Astrocyte (in vitro differentiated cells and primary cell): ENCODE measurements at regions not wholly inside any gene's neighbourhood (a gene's known extent, or its start where the extent isn't known, plus 50 kb on each side); places are given as distances from the start of the nearest gene placed in this dataset.

Source experiments
- DNase-seq: peaks from one replicate; pipeline ENCODE4 v3.0.0-alpha.2; 2010; ENCODE audit warnings: low read depth
- FAIRE-seq: peaks from 2 replicates; lab custom pipeline; 2011; peaks lifted over from hg19 to GRCh38; lab: Jason Lieb, UNC
- H2AFZ ChIP-seq: 2 replicates; pipeline ENCODE4 v1.6.0; 2012; ENCODE audit warnings: low read depth, low read length, inconsistent platforms
- H3K27ac ChIP-seq: 2 replicates; pipeline ENCODE4 v1.5.1; 2011; ENCODE audit warnings: low read depth, low read length, inconsistent platforms
- H3K27me3 ChIP-seq: 2 replicates; pipeline ENCODE4 v1.6.0; 2011; ENCODE audit warnings: low read length, inconsistent platforms; ENCODE audit not compliant: insufficient read depth
- H3K36me3 ChIP-seq: 2 replicates; pipeline ENCODE4 v1.5.1; 2011; ENCODE audit warnings: low read length, inconsistent platforms; ENCODE audit not compliant: insufficient read depth
- H3K4me1 ChIP-seq: 2 replicates; pipeline ENCODE4 v1.5.1; 2011; ENCODE audit warnings: low read length, inconsistent platforms; ENCODE audit not compliant: insufficient read depth
- H3K4me2 ChIP-seq: 2 replicates; pipeline ENCODE4 v1.6.0; 2012; ENCODE audit warnings: low read length, inconsistent platforms
- H3K4me3 ChIP-seq: 2 replicates; pipeline ENCODE4 v1.5.1; 2011; ENCODE audit warnings: low read depth, mild to moderate bottlenecking, low read length, inconsistent platforms; ENCODE audit not compliant: insufficient read depth
- H3K79me2 ChIP-seq: 2 replicates; pipeline ENCODE4 v1.6.0; 2012; ENCODE audit warnings: mild to moderate bottlenecking, low read length, inconsistent platforms; ENCODE audit not compliant: insufficient read depth
- H3K9ac ChIP-seq: 2 replicates; pipeline ENCODE4 v1.6.0; 2012; ENCODE audit warnings: mild to moderate bottlenecking, low read length, inconsistent platforms
- H3K9me3 ChIP-seq: 2 replicates; pipeline ENCODE4 v1.5.1; 2012; ENCODE audit warnings: low read depth, mild to moderate bottlenecking, low read length, inconsistent platforms; ENCODE audit not compliant: insufficient read depth
- H4K20me1 ChIP-seq: 2 replicates; pipeline ENCODE4 v1.6.0; 2012; ENCODE audit warnings: low read length, inconsistent platforms; ENCODE audit not compliant: insufficient read depth
- H3K27ac Mint-ChIP-seq: one replicate; pipeline ENCODE4 v1.8.0; 2021; ENCODE audit warnings: mild to moderate bottlenecking, mixed read lengths; ENCODE audit not compliant: unreplicated experiment
- H3K27me3 Mint-ChIP-seq: one replicate; pipeline ENCODE4 v1.8.0; 2021; ENCODE audit warnings: low read depth, mixed read lengths; ENCODE audit not compliant: unreplicated experiment
- H3K36me3 Mint-ChIP-seq: one replicate; pipeline ENCODE4 v1.8.0; 2021; ENCODE audit warnings: low read depth, mixed read lengths; ENCODE audit not compliant: unreplicated experiment
- H3K4me1 Mint-ChIP-seq: one replicate; pipeline ENCODE4 v1.8.0; 2021; ENCODE audit warnings: low read depth, mixed read lengths; ENCODE audit not compliant: unreplicated experiment
- H3K4me3 Mint-ChIP-seq: one replicate; pipeline ENCODE4 v1.8.0; 2021; ENCODE audit warnings: mild to moderate bottlenecking, moderate library complexity, mixed read lengths; ENCODE audit not compliant: unreplicated experiment
- H3K9me3 Mint-ChIP-seq: one replicate; pipeline ENCODE4 v1.8.0; 2021; ENCODE audit warnings: mild to moderate bottlenecking, mixed read lengths; ENCODE audit not compliant: unreplicated experiment
- CTCF ChIP-seq: IDR thresholded peaks from 2 replicates; pipeline ENCODE4 v1.5.1; 2011; ENCODE audit warnings: low read depth, mild to moderate bottlenecking, inconsistent platforms, low read length, moderate library complexity; ENCODE audit not compliant: insufficient read depth
- EZH2 ChIP-seq: IDR thresholded peaks from 2 replicates; pipeline ENCODE4 v1.6.1; 2012; ENCODE audit warnings: mild to moderate bottlenecking, low read length, inconsistent platforms; ENCODE audit not compliant: insufficient read depth

GRCh38 chr12:115726691-115727090 is 550.8 kb downstream of the MED13L start:
- DNase-seq (no peak), FAIRE-seq (no peak)
- no peak for TF ChIP-seq EZH2
- no peak for TF ChIP-seq CTCF
- Histone ChIP-seq H3K4me1 (no peaks in the 10 kb centered on the region), H3K9ac (no peak overlapping the region), H3K79me2 (no peaks in the 10 kb centered on the region), H4K20me1 (no peaks in the 10 kb centered on the region), H3K27me3 (no peaks in the 10 kb centered on the region), H3K27ac (no peak overlapping the region), H3K9me3 (no peaks in the 10 kb centered on the region), H3K4me3 (no peak overlapping the region), H3K4me2 (no peak overlapping the region), H3K36me3 (no peaks in the 10 kb centered on the region), H2AFZ (no peak overlapping the region)
- H3K4me3 Mint-ChIP-seq = no peak overlapping the region
- H3K27me3 Mint-ChIP-seq = peaks cover 27% of the 10 kb centered on the region
- no peaks in the 10 kb centered on the region for H3K36me3 Mint-ChIP-seq
- H3K9me3 Mint-ChIP-seq = no peaks in the 10 kb centered on the region
- no peaks in the 10 kb centered on the region for H3K4me1 Mint-ChIP-seq
- H3K27ac Mint-ChIP-seq = no peak overlapping the region

DNA sequence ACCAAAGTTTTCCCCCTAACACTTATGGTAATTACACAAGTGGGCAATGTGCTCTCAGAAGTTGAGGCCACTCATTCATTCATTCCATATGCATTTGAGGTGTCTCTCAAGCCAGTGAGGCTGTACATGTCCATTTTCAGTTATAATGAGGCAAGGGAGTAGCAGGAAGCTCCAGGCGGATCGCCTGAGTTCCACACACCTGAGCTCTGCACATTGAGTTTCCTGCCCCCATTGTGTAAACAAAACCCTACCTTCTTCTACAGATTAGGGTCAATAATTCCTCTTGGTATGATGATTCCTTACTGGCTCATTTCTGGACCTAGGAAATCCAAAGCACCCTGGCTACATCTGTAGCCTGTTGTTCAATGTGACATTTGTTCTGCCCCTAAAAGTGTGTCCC is 555.3 kb downstream of the MED13L start:
- DNase-seq = no peak
- H3K36me3 Mint-ChIP-seq = no peaks in the 10 kb centered on the region
- no peaks in the 10 kb centered on the region for H3K9me3 Mint-ChIP-seq
- Histone ChIP-seq H3K36me3 (no peaks in the 10 kb centered on the region), H3K4me1 (no peaks in the 10 kb centered on the region), H4K20me1 (no peaks in the 10 kb centered on the region), H3K9ac (no peak overlapping the region), H3K27ac (no peak overlapping the region), H2AFZ (no peak overlapping the region), H3K4me2 (no peak overlapping the region), H3K9me3 (no peaks in the 10 kb centered on the region), H3K4me3 (no peak overlapping the region), H3K27me3 (no peaks in the 10 kb centered on the region), H3K79me2 (no peaks in the 10 kb centered on the region)
- TF ChIP-seq EZH2 (no peak), CTCF (no peak)
- no peaks in the 10 kb centered on the region for H3K4me1 Mint-ChIP-seq
- FAIRE-seq = no peak
- H3K27ac Mint-ChIP-seq = no peak overlapping the region
- peaks cover 26% of the 10 kb centered on the region for H3K27me3 Mint-ChIP-seq
- no peak overlapping the region for H3K4me3 Mint-ChIP-seq

GRCh38 chr12:115716551-115716950 is 560.9 kb downstream of the MED13L start:
- H3K4me2 ChIP-seq = no peak overlapping the region
- Mint-ChIP-seq H3K27me3 (peaks cover 17% of the 10 kb centered on the region), H3K27ac (no peak overlapping the region), H3K9me3 (no peaks in the 10 kb centered on the region), H3K4me3 (no peak overlapping the region), H3K4me1 (no peaks in the 10 kb centered on the region), H3K36me3 (no peaks in the 10 kb centered on the region)
- no peaks in the 10 kb centered on the region for H3K36me3 ChIP-seq
- H3K4me1 ChIP-seq = no peaks in the 10 kb centered on the region
- H3K9me3 ChIP-seq = no peaks in the 10 kb centered on the region
- TF ChIP-seq CTCF (no peak), EZH2 (no peak)
- no peaks in the 10 kb centered on the region for H3K79me2 ChIP-seq
- H3K4me3 ChIP-seq = no peak overlapping the region
- H2AFZ ChIP-seq = no peak overlapping the region
- no peak for FAIRE-seq
- no peaks in the 10 kb centered on the region for H3K27me3 ChIP-seq
- no peak for DNase-seq
- H3K9ac ChIP-seq = no peak overlapping the region
- no peak overlapping the region for H3K27ac ChIP-seq
- H4K20me1 ChIP-seq = no peaks in the 10 kb centered on the region
